GM12878 (cell line): ENCODE measurements at regions not wholly inside any gene's neighbourhood (a gene's known extent, or its start where the extent isn't known, plus 50 kb on each side); places are given as distances from the start of the nearest gene placed in this dataset.

Experiments
- ATAC-seq: fragments of 200-7000 bp; cut with Tn5 transposase; 3 replicates; pipeline ENCODE4 v1.9.1; 2020; ENCODE audit warnings: mild to moderate bottlenecking, moderate library complexity
- BruUV-seq: library from RNA; stranded (reverse); fragments of 400-500 nt; replicated peaks from 2 replicates; lab custom pipeline; 2021; lab: Mats Ljungman, UMichigan
- CTCF ChIA-PET: fragments of 300-600 bp; sonication (Branson Sonifier 250); formaldehyde crosslinking; extraction: SDS; loops from one replicate; lab custom pipeline; 2021; ENCODE audit warnings: inconsistent platforms; lab: Yijun Ruan, JAX
- POLR2A ChIA-PET: fragments of 350-600 bp; formaldehyde crosslinking; extraction: SDS; loops from one replicate; lab custom pipeline; 2021; ENCODE audit warnings: inconsistent platforms; lab: Charles Lee
- RAD21 ChIA-PET: fragments of 300-600 bp; sonication (Branson Sonifier 250); formaldehyde crosslinking; loops from one replicate; lab custom pipeline; 2023; ENCODE audit warnings: antibody characterized with exemption; ENCODE audit not compliant: unreplicated experiment; lab: Charles Lee
- SMC1A ChIA-PET: fragments of 300-600 bp; sonication (Branson Sonifier 250); formaldehyde crosslinking; loops from one replicate; lab custom pipeline; 2023; ENCODE audit not compliant: unreplicated experiment, uncharacterized antibody; lab: Charles Lee
- DNase-seq: peaks from one replicate; pipeline ENCODE4 v3.0.0-alpha.2; 2011; ENCODE audit warnings: low read depth, low spot score
- FAIRE-seq: peaks from 3 replicates; lab custom pipeline; 2011; peaks lifted over from hg19 to GRCh38; lab: Jason Lieb, UNC
- H2AFZ ChIP-seq: 2 replicates; pipeline ENCODE4 v1.6.0; 2011; ENCODE audit warnings: low read depth, low read length, control low read depth; ENCODE audit not compliant: control insufficient read depth
- H3K27ac ChIP-seq: 2 replicates; pipeline ENCODE4 v1.5.1; 2011; ENCODE audit warnings: control low read depth; ENCODE audit not compliant: control insufficient read depth, insufficient read depth
- H3K27me3 ChIP-seq, 2 experiments: replicated peaks in 1 of 2; 2 replicates each; pipeline versions ENCODE4 v1.6.0 to v1.6.1; 2011; ENCODE audit warnings: low read length in 1 of 2; ENCODE audit not compliant: control insufficient read depth in 2 of 2, insufficient read depth in 2 of 2
- H3K36me3 ChIP-seq, 2 experiments: 2 replicates each; pipeline ENCODE4 v1.5.1; 2011; ENCODE audit warnings: low read length in 1 of 2; ENCODE audit not compliant: control insufficient read depth in 2 of 2, insufficient read depth in 2 of 2
- H3K4me1 ChIP-seq: 2 replicates; pipeline ENCODE4 v1.6.1; 2011; ENCODE audit warnings: mild to moderate bottlenecking, low read length, moderate library complexity, mixed read lengths; ENCODE audit not compliant: control insufficient read depth, insufficient read depth
- H3K4me2 ChIP-seq: 2 replicates; pipeline ENCODE4 v1.6.0; 2011; ENCODE audit warnings: control low read depth; ENCODE audit not compliant: control insufficient read depth, insufficient read depth
- H3K4me3 ChIP-seq: fragments of 200-600 bp; sonication (generic); 2 replicates; pipeline ENCODE4 v1.5.1; 2016
- H3K79me2 ChIP-seq: 2 replicates; pipeline ENCODE4 v1.6.0; 2011; ENCODE audit warnings: low read length; ENCODE audit not compliant: control insufficient read depth, insufficient read depth
- H3K9ac ChIP-seq: 2 replicates; pipeline ENCODE4 v1.8.0; 2011; ENCODE audit warnings: low read length, control low read depth, mixed read lengths; ENCODE audit not compliant: control insufficient read depth, insufficient read depth
- H3K9me3 ChIP-seq: replicated peaks from 3 replicates; pipeline ENCODE4 v1.5.1; 2011; ENCODE audit warnings: mild to moderate bottlenecking, low read length; ENCODE audit not compliant: control insufficient read depth, insufficient read depth
- H4K20me1 ChIP-seq: 2 replicates; pipeline ENCODE4 v1.6.0; 2011; ENCODE audit not compliant: control insufficient read depth, insufficient read depth
- FOXK2 ChIP-seq: fragments of 450-650 bp; IDR thresholded peaks from 2 replicates; pipeline ENCODE4 v1.6.1; 2017; ENCODE audit warnings: mild to moderate bottlenecking, moderate library complexity
- FOXM1 ChIP-seq: IDR thresholded peaks from 2 replicates; pipeline ENCODE4 v1.6.1; 2012; ENCODE audit warnings: low read depth, mild to moderate bottlenecking, inconsistent platforms, low read length, moderate library complexity
- RB1 ChIP-seq: fragments of 450-650 bp; formaldehyde crosslinking; IDR thresholded peaks from 2 replicates; pipeline ENCODE4 v1.6.1; 2017; ENCODE audit warnings: mild to moderate bottlenecking, borderline replicate concordance
- RUNX3 ChIP-seq: IDR thresholded peaks from 2 replicates; pipeline ENCODE4 v1.6.1; 2012; ENCODE audit warnings: low read length, inconsistent platforms
- SIX5 ChIP-seq: IDR thresholded peaks from 2 replicates; pipeline ENCODE4 v1.6.1; 2011; ENCODE audit warnings: mild to moderate bottlenecking, low read depth, low read length, moderate library complexity; ENCODE audit not compliant: severe bottlenecking
- SMAD5 ChIP-seq: IDR thresholded peaks from 2 replicates; pipeline ENCODE4 v1.6.1; 2016; ENCODE audit warnings: antibody characterized with exemption, low read depth
- SMARCA5 ChIP-seq: fragments of 450-650 bp; IDR thresholded peaks from 2 replicates; pipeline ENCODE4 v1.6.1; 2017; ENCODE audit warnings: mild to moderate bottlenecking
- ZNF207 ChIP-seq: fragments of 450-650 bp; IDR thresholded peaks from 2 replicates; pipeline ENCODE4 v1.6.1; 2014; ENCODE audit warnings: antibody characterized with exemption, mild to moderate bottlenecking, borderline replicate concordance
- ZNF622 ChIP-seq: fragments of 450-650 bp; IDR thresholded peaks from 2 replicates; pipeline ENCODE4 v1.6.1; 2017; ENCODE audit warnings: mild to moderate bottlenecking, inconsistent platforms
- ZNF687 ChIP-seq: fragments of 450-650 bp; IDR thresholded peaks from 2 replicates; pipeline ENCODE4 v1.6.1; 2017; ENCODE audit warnings: mild to moderate bottlenecking, moderate library complexity
- WGBS: methylation state at CpG from one replicate; pipeline ENCODE4 v1.1.6; 2016; ENCODE audit warnings: low lambda C conversion rate; ENCODE audit not compliant: insufficient replicate concordance, insufficient coverage; ENCODE audit errors: missing lambda C conversion rate; 5-methylcytosine and 5-hydroxymethylcytosine counted together
- in situ Hi-C: fragments of 300-500 bp; cut with MboI; formaldehyde crosslinking; loops from 9 replicates; pipeline ENCODE4 v1.14.3; 2018; ENCODE audit warnings: mixed read lengths
- intact Hi-C: fragments of 100-400 bp; cut with micrococcal nuclease; formaldehyde crosslinking; loops from one replicate; pipeline ENCODE4 v1.14.2; 2022; ENCODE audit not compliant: unreplicated experiment

GRCh38 chr3:64392001-64392400 lies 166.7 kb upstream of the PRICKLE2 start:
- POLR2A ChIA-PET, result interaction anchor here (0.7 to 0.9 kb wide), 2 partner anchors 13 to 41 kb away, joined by 3 read pairs; no protein-coding TSS in a partner anchor
- no peak overlapping the region for H3K27ac ChIP-seq
- FAIRE-seq (no peak), ATAC-seq (no peak), DNase-seq (no peak)
- H3K4me3 ChIP-seq, result no peak overlapping the region
- H3K9ac ChIP-seq, result no peak overlapping the region
- H4K20me1 ChIP-seq, result no peaks in the 10 kb centered on the region
- H3K27me3 ChIP-seq, result no peaks in the 10 kb centered on the region
- BruUV-seq, result no TSS peak
- in situ Hi-C loops (no loop called here), intact Hi-C loops (no loop called here)
- no peaks in the 10 kb centered on the region; the same call in 2 of the 3 replicates for H3K9me3 ChIP-seq
- RAD21 ChIA-PET, result interaction anchor here (0.9 to 1.7 kb wide), 3 partner anchors 10 to 73 kb away, joined by 3 to 4 read pairs (median 4); no protein-coding TSS in a partner anchor
- no peak overlapping the region for H2AFZ ChIP-seq
- SMC1A ChIA-PET, result interaction anchor here (0.8 to 2.1 kb wide), 9 partner anchors 8 to 229 kb away, joined by 3 to 9 read pairs (median 3); no protein-coding TSS in a partner anchor
- 70% methylated on average over 6 of the region's 6 CpGs for WGBS
- H3K36me3 ChIP-seq, result no peaks in the 10 kb centered on the region
- TF ChIP-seq RUNX3, result no peak
- no peak for TF ChIP-seq ZNF207
- TF ChIP-seq SMARCA5, result no peak
- no peak for TF ChIP-seq ZNF622
- TF ChIP-seq ZNF687, result no peak
- TF ChIP-seq FOXK2, result no peak
- TF ChIP-seq SMAD5, result no peak
- no peak for TF ChIP-seq FOXM1
- no peak for TF ChIP-seq SIX5
- TF ChIP-seq RB1, result no peak
- no peaks in the 10 kb centered on the region for H3K4me1 ChIP-seq
- no peak overlapping the region for H3K4me2 ChIP-seq
- H3K79me2 ChIP-seq, result no peaks in the 10 kb centered on the region
- CTCF ChIA-PET, result interaction anchor here (1.0 to 1.6 kb wide), 3 partner anchors 10 to 167 kb away, joined by 4 to 5 read pairs (median 4); partner anchors contain the start of gene PRICKLE2
